ENCODE measurements at regions not wholly inside any gene's neighbourhood (a gene's known extent, or its start where the extent isn't known, plus 50 kb on each side); places are given as distances from the start of the nearest gene placed in this dataset.

DNA sequence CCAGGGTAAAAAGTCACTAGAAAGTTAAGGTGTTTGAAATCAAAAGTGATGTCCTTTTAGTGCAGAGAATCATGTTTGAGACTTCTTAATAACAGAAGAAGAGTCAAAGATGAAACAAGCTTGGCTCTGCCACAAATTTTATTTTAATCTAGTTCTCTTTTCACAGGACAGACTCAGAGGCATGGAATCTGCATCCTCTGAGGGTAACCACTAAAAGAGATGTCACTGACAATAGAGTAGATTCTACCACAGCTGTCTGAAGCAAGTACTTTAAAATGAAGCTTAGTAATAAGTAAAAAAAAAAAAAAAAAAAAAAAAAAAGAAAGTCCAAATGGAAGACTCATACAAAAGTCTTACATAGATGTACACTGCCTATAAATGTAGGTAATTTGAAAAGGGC, 519.7 kb upstream of the PRMT6 start:
- H3K27ac ChIP-seq, result no peak overlapping the region
- no peaks in the 10 kb centered on the region for H3K9me3 ChIP-seq
- DNase-seq (ENCODE audit: low spot score), result no peak
- H3K27me3 ChIP-seq (replicated peaks; ENCODE audit: insufficient read depth), result no peaks in the 10 kb centered on the region
- intact Hi-C loops (cut with DNase I), result no loop called here
- H3K4me1 ChIP-seq (replicated peaks), result no peaks in the 10 kb centered on the region
- H3K36me3 ChIP-seq, result no peaks in the 10 kb centered on the region
- TF ChIP-seq POLR2AphosphoS5 (IDR thresholded peaks at IDR 0.05) (no peak), POLR2A (IDR thresholded peaks at IDR 0.05) (no peak)
- TF ChIP-seq, protein P1, sequence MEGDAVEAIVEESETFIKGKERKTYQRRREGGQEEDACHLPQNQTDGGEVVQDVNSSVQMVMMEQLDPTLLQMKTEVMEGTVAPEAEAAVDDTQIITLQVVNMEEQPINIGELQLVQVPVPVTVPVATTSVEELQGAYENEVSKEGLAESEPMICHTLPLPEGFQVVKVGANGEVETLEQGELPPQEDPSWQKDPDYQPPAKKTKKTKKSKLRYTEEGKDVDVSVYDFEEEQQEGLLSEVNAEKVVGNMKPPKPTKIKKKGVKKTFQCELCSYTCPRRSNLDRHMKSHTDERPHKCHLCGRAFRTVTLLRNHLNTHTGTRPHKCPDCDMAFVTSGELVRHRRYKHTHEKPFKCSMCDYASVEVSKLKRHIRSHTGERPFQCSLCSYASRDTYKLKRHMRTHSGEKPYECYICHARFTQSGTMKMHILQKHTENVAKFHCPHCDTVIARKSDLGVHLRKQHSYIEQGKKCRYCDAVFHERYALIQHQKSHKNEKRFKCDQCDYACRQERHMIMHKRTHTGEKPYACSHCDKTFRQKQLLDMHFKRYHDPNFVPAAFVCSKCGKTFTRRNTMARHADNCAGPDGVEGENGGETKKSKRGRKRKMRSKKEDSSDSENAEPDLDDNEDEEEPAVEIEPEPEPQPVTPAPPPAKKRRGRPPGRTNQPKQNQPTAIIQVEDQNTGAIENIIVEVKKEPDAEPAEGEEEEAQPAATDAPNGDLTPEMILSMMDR (IDR thresholded peaks at IDR 0.05), result no peak
- H3K4me3 ChIP-seq, result no peak overlapping the region

- no peak overlapping the region for H3K4me3 ChIP-seq
- H3K27me3 ChIP-seq (replicated peaks; ENCODE audit: insufficient read depth), result no peaks in the 10 kb centered on the region
- intact Hi-C loops (cut with DNase I), result no loop called here
- DNase-seq (ENCODE audit: low spot score), result no peak
- no peaks in the 10 kb centered on the region for H3K36me3 ChIP-seq
- no peaks in the 10 kb centered on the region for H3K9me3 ChIP-seq
- 79% methylated on average over 1 of the region's 1 CpG for WGBS
- no peaks in the 10 kb centered on the region for H3K4me1 ChIP-seq (replicated peaks)
- H3K27ac ChIP-seq, result no peak overlapping the region
- TF ChIP-seq, protein P1 (IDR thresholded peaks at IDR 0.05), result no peak
- TF ChIP-seq POLR2A (IDR thresholded peaks at IDR 0.05) (no peak), POLR2AphosphoS5 (IDR thresholded peaks at IDR 0.05) (no peak)
These were observed 507.7 kb upstream of the PRMT6 start for GRCh38 chr1:106548726-106549125.

- Histone ChIP-seq H3K4me1 (replicated peaks) (no peaks in the 10 kb centered on the region), H3K27me3 (replicated peaks; ENCODE audit: insufficient read depth) (no peaks in the 10 kb centered on the region), H3K36me3 (no peaks in the 10 kb centered on the region), H3K4me3 (no peak overlapping the region), H3K9me3 (no peaks in the 10 kb centered on the region), H3K27ac (no peak overlapping the region)
- DNase-seq (ENCODE audit: low spot score), result no peak
- intact Hi-C loops (cut with DNase I), result no loop called here
- TF ChIP-seq POLR2AphosphoS5 (IDR thresholded peaks at IDR 0.05), result no peak
- TF ChIP-seq, protein P1 (IDR thresholded peaks at IDR 0.05), result no peak
- TF ChIP-seq POLR2A (IDR thresholded peaks at IDR 0.05), result no peak
These were observed 502.2 kb upstream of the PRMT6 start for GRCh38 chr1:106554294-106554693.

DNA sequence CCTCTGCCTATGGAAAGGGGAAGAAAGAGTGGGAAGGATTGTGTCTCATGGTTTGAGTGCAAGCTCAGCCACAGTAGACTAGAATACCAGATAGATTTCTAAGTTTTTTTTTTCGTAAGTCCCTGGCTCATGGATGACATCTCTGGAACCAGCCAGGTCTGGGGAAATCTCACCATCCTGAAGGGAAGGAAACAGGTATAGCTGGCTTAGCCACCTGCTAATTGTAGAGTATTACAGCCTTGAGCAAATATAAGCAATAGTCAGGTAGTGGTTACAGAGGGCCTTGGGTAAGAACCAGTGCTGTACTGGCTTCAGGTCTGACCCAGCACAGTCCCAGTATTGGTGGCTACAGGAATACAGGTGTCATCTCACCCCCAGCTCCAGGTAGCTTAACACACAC, 500.9 kb upstream of the PRMT6 start:
- TF ChIP-seq, protein P1 (IDR thresholded peaks at IDR 0.05), result no peak
- TF ChIP-seq POLR2A (IDR thresholded peaks at IDR 0.05) (no peak), POLR2AphosphoS5 (IDR thresholded peaks at IDR 0.05) (peak; percentile 22)
- H3K27ac ChIP-seq, result no peak overlapping the region
- no peak overlapping the region for H3K4me3 ChIP-seq
- 95% methylated on average over 1 of the region's 1 CpG for WGBS
- intact Hi-C loops (cut with DNase I), result no loop called here
- H3K9me3 ChIP-seq, result no peaks in the 10 kb centered on the region
- H3K4me1 ChIP-seq (replicated peaks), result no peaks in the 10 kb centered on the region
- no peaks in the 10 kb centered on the region for H3K27me3 ChIP-seq (replicated peaks; ENCODE audit: insufficient read depth)
- no peak for DNase-seq (ENCODE audit: low spot score)
- no peaks in the 10 kb centered on the region for H3K36me3 ChIP-seq

DNA sequence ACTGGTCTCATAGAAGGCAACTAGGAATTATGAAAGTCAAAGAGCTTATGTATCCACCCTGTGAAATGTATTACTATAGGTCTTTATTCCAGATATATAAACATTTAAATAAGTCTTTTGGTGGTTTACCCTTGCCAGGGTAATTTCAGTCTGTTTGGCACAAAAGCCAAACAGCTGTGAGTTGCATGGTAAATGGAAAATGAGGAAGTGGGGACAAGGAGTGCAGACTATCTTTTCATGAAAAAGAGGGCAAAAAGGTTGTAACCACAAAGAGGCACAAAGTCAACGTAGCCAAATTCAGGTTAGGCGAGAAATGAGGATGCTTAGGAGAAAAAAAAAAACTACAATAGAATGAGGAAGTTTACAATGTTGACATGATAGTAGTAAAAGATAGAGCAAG, 492.3 kb upstream of the PRMT6 start:
- H3K27ac ChIP-seq, result no peak overlapping the region
- no peaks in the 10 kb centered on the region for H3K27me3 ChIP-seq (replicated peaks; ENCODE audit: insufficient read depth)
- no peak for TF ChIP-seq POLR2AphosphoS5 (IDR thresholded peaks at IDR 0.05)
- H3K4me1 ChIP-seq (replicated peaks), result no peaks in the 10 kb centered on the region
- WGBS, result 55% methylated on average over 2 of the region's 2 CpGs
- H3K36me3 ChIP-seq, result no peaks in the 10 kb centered on the region
- no peak for DNase-seq (ENCODE audit: low spot score)
- no peak overlapping the region for H3K4me3 ChIP-seq
- intact Hi-C loops (cut with DNase I), result no loop called here
- H3K9me3 ChIP-seq, result no peaks in the 10 kb centered on the region
